ENCODE measurements at regions not wholly inside any gene's neighbourhood (a gene's known extent, or its start where the extent isn't known, plus 50 kb on each side); places are given as distances from the start of the nearest gene placed in this dataset.

- intact Hi-C loops (cut with DNase I; ENCODE audit: low total_unique reads): no loop called here
- Histone ChIP-seq H3K9me3 (no peaks in the 10 kb centered on the region), H3K36me3 (ENCODE audit: low read depth, missing control alignments) (no peaks in the 10 kb centered on the region), H3K4me1 (no peaks in the 10 kb centered on the region), H3K4me3 (no peak overlapping the region), H3K27ac (no peak overlapping the region), H3K27me3 (no peaks in the 10 kb centered on the region)
- no peak for DNase-seq
- WGBS, 2 donors: 88 to 91% methylated on average over 1 of the region's 1 CpG
- TF ChIP-seq CTCF (IDR thresholded peaks at IDR 0.05) (no peak), POLR2A (IDR thresholded peaks at IDR 0.05) (no peak)
Observed at GRCh38 chr11:121711939-121712338, 259.2 kb upstream of the SORL1-AS1 start.

GRCh38 chr11:121711236-121711635, 258.5 kb upstream of the SORL1-AS1 start:
- Histone ChIP-seq H3K9me3 (no peaks in the 10 kb centered on the region), H3K36me3 (ENCODE audit: low read depth, missing control alignments) (no peaks in the 10 kb centered on the region), H3K27ac (no peak overlapping the region), H3K4me1 (no peaks in the 10 kb centered on the region), H3K4me3 (no peak overlapping the region), H3K27me3 (no peaks in the 10 kb centered on the region)
- no peak for TF ChIP-seq POLR2A (IDR thresholded peaks at IDR 0.05)
- no peak for TF ChIP-seq CTCF (IDR thresholded peaks at IDR 0.05)
- intact Hi-C loops (cut with DNase I; ENCODE audit: low total_unique reads): no loop called here
- DNase-seq: no peak
- whole genome bisulfite sequencing, 2 donors: 87 to 91% methylated on average over 2 of the region's 2 CpGs

GRCh38 chr11:121706884-121707420, 254.2 kb upstream of the SORL1-AS1 start:
- Histone ChIP-seq H3K27me3 (no peaks in the 10 kb centered on the region), H3K27ac (no peak overlapping the region), H3K9me3 (no peaks in the 10 kb centered on the region), H3K4me1 (no peaks in the 10 kb centered on the region), H3K36me3 (ENCODE audit: low read depth, missing control alignments) (no peaks in the 10 kb centered on the region), H3K4me3 (no peak overlapping the region)
- intact Hi-C loops (cut with DNase I; ENCODE audit: low total_unique reads): no loop called here
- TF ChIP-seq CTCF (IDR thresholded peaks at IDR 0.05) (no peak), POLR2A (IDR thresholded peaks at IDR 0.05) (no peak)
- WGBS, 2 donors: 27 to 50% methylated on average over 1 of the region's 1 CpG
- DNase-seq: no peak

GRCh38 chr11:121703201-121703600, 250.4 kb upstream of the SORL1-AS1 start:
- Histone ChIP-seq H3K4me1 (no peaks in the 10 kb centered on the region), H3K27ac (no peak overlapping the region), H3K27me3 (no peaks in the 10 kb centered on the region), H3K4me3 (no peak overlapping the region), H3K36me3 (ENCODE audit: low read depth, missing control alignments) (no peaks in the 10 kb centered on the region), H3K9me3 (no peaks in the 10 kb centered on the region)
- no peak for DNase-seq
- no peak for TF ChIP-seq POLR2A (IDR thresholded peaks at IDR 0.05)
- TF ChIP-seq CTCF (IDR thresholded peaks at IDR 0.05): no peak
- WGBS, 2 donors: 81 to 91% methylated on average over 2 of the region's 2 CpGs
- intact Hi-C loops (cut with DNase I; ENCODE audit: low total_unique reads): no loop called here

GRCh38 chr11:121700968-121701367, 248.2 kb upstream of the SORL1-AS1 start:
- no peak overlapping the region for H3K4me3 ChIP-seq
- H3K27ac ChIP-seq: no peak overlapping the region
- intact Hi-C loops (cut with DNase I; ENCODE audit: low total_unique reads): no loop called here
- H3K4me1 ChIP-seq: peaks cover 6% of the 10 kb centered on the region
- TF ChIP-seq POLR2A (IDR thresholded peaks at IDR 0.05): no peak
- no peak for TF ChIP-seq CTCF (IDR thresholded peaks at IDR 0.05)
- H3K27me3 ChIP-seq: no peaks in the 10 kb centered on the region
- H3K36me3 ChIP-seq (ENCODE audit: low read depth, missing control alignments): no peaks in the 10 kb centered on the region
- DNase-seq: no peak
- no peaks in the 10 kb centered on the region for H3K9me3 ChIP-seq
- 79 to 80% methylated on average over 4 of the region's 4 CpGs for WGBS, 2 donors

All from testis (tissue), 2 donors.